Mesendoderm (in vitro differentiated cells): ENCODE measurements at regions not wholly inside any gene's neighbourhood (a gene's known extent, or its start where the extent isn't known, plus 50 kb on each side); places are given as distances from the start of the nearest gene placed in this dataset.
"Not testable (repeated sequence)": the region's sequence is repeated elsewhere in the genome, so short reads cannot be mapped to it uniquely, and the experiment has no call there.

Experiments used
- DNase-seq: peaks from one replicate; pipeline ENCODE4 v3.0.0; 2013
- H2AK5ac ChIP-seq: 2 replicates; pipeline ENCODE4 v1.6.1; 2013; ENCODE audit warnings: low read length, inconsistent platforms
- H2BK120ac ChIP-seq: 2 replicates; pipeline ENCODE4 v1.6.1; 2013; ENCODE audit warnings: low read depth, mild to moderate bottlenecking, low read length, moderate library complexity, mixed read lengths
- H2BK15ac ChIP-seq: replicated peaks from 2 replicates; pipeline ENCODE4 v1.6.1; 2013; ENCODE audit warnings: low read depth, mild to moderate bottlenecking, moderate library complexity
- H2BK5ac ChIP-seq: 2 replicates; pipeline ENCODE4 v1.6.1; 2013; ENCODE audit warnings: low read length, inconsistent platforms
- H3K18ac ChIP-seq: 2 replicates; pipeline ENCODE4 v1.6.1; 2013; ENCODE audit warnings: mild to moderate bottlenecking, low read length, mixed read lengths
- H3K23ac ChIP-seq: one replicate; pipeline ENCODE4 v1.6.1; 2013; ENCODE audit warnings: low read length
- H3K27ac ChIP-seq: 2 replicates; pipeline ENCODE4 v1.5.1; 2013; ENCODE audit warnings: low read depth, mild to moderate bottlenecking, inconsistent platforms, low read length, moderate library complexity
- H3K27me3 ChIP-seq: 2 replicates; pipeline ENCODE4 v1.6.1; 2013; ENCODE audit warnings: low read length, control low read depth, mild to moderate bottlenecking, inconsistent platforms; ENCODE audit not compliant: insufficient read depth, poor library complexity
- H3K36me3 ChIP-seq: 2 replicates; pipeline ENCODE4 v1.6.1; 2013; ENCODE audit warnings: low read length, inconsistent platforms; ENCODE audit not compliant: control insufficient read depth, insufficient read depth
- H3K4ac ChIP-seq: one replicate; pipeline ENCODE4 v1.6.1; 2013; ENCODE audit warnings: low read depth, mild to moderate bottlenecking, low read length, moderate library complexity
- H3K4me1 ChIP-seq: 2 replicates; pipeline ENCODE4 v1.6.1; 2013; ENCODE audit warnings: low read depth, low read length, inconsistent platforms; ENCODE audit not compliant: control insufficient read depth
- H3K4me2 ChIP-seq: 2 replicates; pipeline ENCODE4 v1.6.1; 2013; ENCODE audit warnings: low read length
- H3K4me3 ChIP-seq: 2 replicates; pipeline ENCODE4 v1.5.1; 2013; ENCODE audit warnings: mild to moderate bottlenecking, low read length
- H3K56ac ChIP-seq: one replicate; pipeline ENCODE4 v1.6.1; 2013; ENCODE audit warnings: low read length
- H3K79me1 ChIP-seq: 2 replicates; pipeline ENCODE4 v1.6.1; 2013; ENCODE audit warnings: low read length, inconsistent platforms
- H3K79me2 ChIP-seq: 2 replicates; pipeline ENCODE4 v1.6.1; 2013; ENCODE audit warnings: mild to moderate bottlenecking, low read length; ENCODE audit not compliant: control insufficient read depth, insufficient read depth
- H3K9ac ChIP-seq: 2 replicates; pipeline ENCODE4 v1.6.1; 2013; ENCODE audit warnings: low read length, inconsistent platforms
- H4K5ac ChIP-seq: one replicate; pipeline ENCODE4 v1.6.1; 2013; ENCODE audit warnings: low read length
- H4K8ac ChIP-seq: one replicate; pipeline ENCODE4 v1.6.1; 2013; ENCODE audit warnings: low read depth, mild to moderate bottlenecking, control low read depth, low read length, moderate library complexity
- WGBS: extraction: QIAGEN DNeasy Blood & Tissue Kit; methylation state at CpG from one replicate; pipeline ENCODE4 v1.1.7; 2013; ENCODE audit warnings: low lambda C conversion rate, missing lambda C conversion rate; ENCODE audit not compliant: insufficient coverage; ENCODE audit errors: extremely low coverage; 5-methylcytosine and 5-hydroxymethylcytosine counted together

GRCh38 chr17:70947215-70947614 is 777.9 kb downstream of the KCNJ2 start:
- H3K79me1 ChIP-seq = no peaks in the 10 kb centered on the region
- H3K4me2 ChIP-seq = no peak overlapping the region
- no peak overlapping the region for H2BK5ac ChIP-seq
- no peak overlapping the region for H4K8ac ChIP-seq
- H3K9ac ChIP-seq = no peak overlapping the region
- H3K4me1 ChIP-seq = peaks cover 2% of the 10 kb centered on the region
- no peak overlapping the region for H3K4me3 ChIP-seq
- no peaks in the 10 kb centered on the region for H3K79me2 ChIP-seq
- no peak overlapping the region for H2BK120ac ChIP-seq
- no peak overlapping the region for H2BK15ac ChIP-seq
- no peak overlapping the region for H3K4ac ChIP-seq
- no peak overlapping the region for H4K5ac ChIP-seq
- WGBS = no CpG with 5 or more reads among the region's 2 CpGs
- DNase-seq = no peak
- no peak overlapping the region for H3K56ac ChIP-seq
- H3K18ac ChIP-seq = no peak overlapping the region
- no peak overlapping the region for H2AK5ac ChIP-seq
- no peaks in the 10 kb centered on the region for H3K36me3 ChIP-seq
- H3K27me3 ChIP-seq = no peaks in the 10 kb centered on the region
- H3K23ac ChIP-seq = no peak overlapping the region
- no peak overlapping the region for H3K27ac ChIP-seq

GRCh38 chr17:70947636-70948565 is 778.6 kb downstream of the KCNJ2 start:
- Histone ChIP-seq H3K23ac (no peak overlapping the region), H3K18ac (no peak overlapping the region), H4K8ac (no peak overlapping the region), H3K36me3 (no peaks in the 10 kb centered on the region), H3K4ac (no peak overlapping the region), H3K27ac (no peak overlapping the region), H3K4me1 (peaks cover 2% of the 10 kb centered on the region), H3K27me3 (no peaks in the 10 kb centered on the region), H2BK5ac (no peak overlapping the region), H2BK15ac (no peak overlapping the region), H3K79me2 (no peaks in the 10 kb centered on the region), H3K79me1 (no peaks in the 10 kb centered on the region), H2AK5ac (no peak overlapping the region), H3K4me3 (no peak overlapping the region), H3K4me2 (no peak overlapping the region), H3K9ac (no peak overlapping the region), H4K5ac (no peak overlapping the region), H2BK120ac (no peak overlapping the region), H3K56ac (no peak overlapping the region)
- no peak for DNase-seq
- no CpG with 5 or more reads among the region's 17 CpGs for WGBS

DNA sequence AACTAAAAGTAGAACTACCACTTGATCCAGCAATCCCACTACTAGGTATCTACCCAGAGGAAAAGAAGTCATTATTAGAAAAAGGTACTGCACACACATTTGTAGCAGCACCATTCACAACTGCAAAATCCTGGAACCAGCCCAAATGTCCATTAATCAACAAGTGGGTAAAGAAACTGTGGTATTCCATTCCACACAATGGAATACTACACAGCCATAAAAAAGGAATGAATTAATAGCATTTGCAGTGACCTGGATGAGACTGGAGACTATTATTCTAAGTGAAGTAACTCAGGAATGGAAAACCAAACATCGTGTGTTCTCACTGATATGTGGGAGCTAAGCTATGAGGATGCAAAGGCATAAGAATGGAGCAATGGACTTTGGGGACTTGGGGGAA is 783.8 kb downstream of the KCNJ2 start:
- H3K27me3 ChIP-seq, H3K79me2 ChIP-seq, H2BK5ac ChIP-seq, H3K4me1 ChIP-seq, H2AK5ac ChIP-seq, H3K4me2 ChIP-seq, DNase-seq, H3K23ac ChIP-seq, H3K36me3 ChIP-seq, H3K18ac ChIP-seq, H4K8ac ChIP-seq, H2BK15ac ChIP-seq, H3K56ac ChIP-seq, H3K27ac ChIP-seq, H3K4me3 ChIP-seq, H3K4ac ChIP-seq, H3K9ac ChIP-seq, H3K79me1 ChIP-seq, H4K5ac ChIP-seq, H2BK120ac ChIP-seq: not testable (repeated sequence)
- WGBS = no CpG with 5 or more reads among the region's 1 CpG

DNA sequence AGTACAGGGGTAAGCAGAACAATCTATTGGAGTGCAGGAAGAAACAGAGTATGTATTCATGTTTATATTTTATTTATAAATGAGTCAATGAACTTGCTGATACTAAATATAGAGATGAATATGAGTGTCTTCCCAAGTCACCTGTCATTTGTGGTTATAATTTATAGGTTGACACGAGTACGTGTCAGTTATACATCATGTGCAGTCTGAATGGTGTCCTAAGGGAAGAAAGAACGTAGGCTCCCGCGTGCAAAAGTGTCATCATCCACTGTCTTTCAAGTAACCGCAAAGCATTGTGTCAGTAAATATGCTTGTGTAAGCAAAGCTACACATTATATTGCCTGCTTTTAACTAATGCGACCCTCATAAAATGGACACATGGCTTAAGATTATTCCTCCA is 786.1 kb downstream of the KCNJ2 start:
- Histone ChIP-seq H4K8ac (no peak overlapping the region), H2AK5ac (no peak overlapping the region), H3K79me2 (no peaks in the 10 kb centered on the region), H3K79me1 (no peaks in the 10 kb centered on the region), H3K4me1 (no peaks in the 10 kb centered on the region), H3K4ac (no peak overlapping the region), H3K27ac (no peak overlapping the region), H3K9ac (no peak overlapping the region), H3K4me2 (no peak overlapping the region), H2BK5ac (no peak overlapping the region), H4K5ac (no peak overlapping the region), H3K36me3 (no peaks in the 10 kb centered on the region), H3K27me3 (no peaks in the 10 kb centered on the region), H3K23ac (no peak overlapping the region), H2BK120ac (no peak overlapping the region), H3K4me3 (no peak overlapping the region), H3K56ac (no peak overlapping the region), H2BK15ac (no peak overlapping the region), H3K18ac (no peak overlapping the region)
- DNase-seq = no peak
- no CpG with 5 or more reads among the region's 7 CpGs for WGBS

GRCh38 chr17:70956726-70957125 is 787.4 kb downstream of the KCNJ2 start:
- Histone ChIP-seq H3K4me3 (no peak overlapping the region), H3K4ac (no peak overlapping the region), H3K79me1 (no peaks in the 10 kb centered on the region), H2BK120ac (no peak overlapping the region), H3K79me2 (no peaks in the 10 kb centered on the region), H3K18ac (no peak overlapping the region), H2BK5ac (no peak overlapping the region), H3K4me1 (no peaks in the 10 kb centered on the region), H4K8ac (no peak overlapping the region), H4K5ac (no peak overlapping the region), H3K23ac (no peak overlapping the region), H3K27me3 (no peaks in the 10 kb centered on the region), H3K27ac (no peak overlapping the region), H3K56ac (no peak overlapping the region), H3K9ac (no peak overlapping the region), H2AK5ac (no peak overlapping the region), H3K36me3 (no peaks in the 10 kb centered on the region), H2BK15ac (no peak overlapping the region), H3K4me2 (no peak overlapping the region)
- no peak for DNase-seq
- WGBS = no CpG with 5 or more reads among the region's 5 CpGs

DNA sequence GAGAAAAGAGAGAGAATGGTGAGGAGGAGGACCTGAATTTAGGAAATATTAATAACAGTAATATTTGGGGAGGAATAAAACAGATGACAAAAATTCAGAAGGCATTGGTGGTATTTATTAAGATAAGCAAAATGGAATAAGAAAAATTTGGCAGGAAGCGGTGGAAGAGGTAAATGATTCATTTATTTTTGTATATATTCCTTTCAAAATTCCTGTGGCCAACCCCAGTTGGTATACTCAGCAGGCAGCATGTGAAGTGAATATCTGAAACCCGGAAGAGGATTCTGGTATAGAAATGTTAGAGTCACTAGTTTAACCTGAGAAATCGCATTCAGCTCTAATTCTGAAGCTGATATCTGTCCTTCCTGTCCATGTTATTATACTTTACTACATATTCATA is 792.0 kb downstream of the KCNJ2 start:
- no peak overlapping the region for H3K56ac ChIP-seq
- H3K4me2 ChIP-seq = no peak overlapping the region
- H3K23ac ChIP-seq = no peak overlapping the region
- H4K8ac ChIP-seq = no peak overlapping the region
- no peak overlapping the region for H3K9ac ChIP-seq
- no peaks in the 10 kb centered on the region for H3K79me2 ChIP-seq
- H3K18ac ChIP-seq = no peak overlapping the region
- no peak overlapping the region for H3K27ac ChIP-seq
- H2BK15ac ChIP-seq = no peak overlapping the region
- no peaks in the 10 kb centered on the region for H3K27me3 ChIP-seq
- WGBS = no CpG with 5 or more reads among the region's 3 CpGs
- no peak overlapping the region for H2BK120ac ChIP-seq
- no peaks in the 10 kb centered on the region for H3K4me1 ChIP-seq
- no peak overlapping the region for H4K5ac ChIP-seq
- no peak overlapping the region for H2BK5ac ChIP-seq
- no peak overlapping the region for H3K4ac ChIP-seq
- no peak overlapping the region for H2AK5ac ChIP-seq
- no peaks in the 10 kb centered on the region for H3K79me1 ChIP-seq
- no peaks in the 10 kb centered on the region for H3K36me3 ChIP-seq
- no peak for DNase-seq
- no peak overlapping the region for H3K4me3 ChIP-seq
